SK-N-MC (cell line): ENCODE measurements at regions not wholly inside any gene's neighbourhood (a gene's known extent, or its start where the extent isn't known, plus 50 kb on each side); places are given as distances from the start of the nearest gene placed in this dataset.

ENCODE experiments used
- EZH2 ChIP-seq: fragments of 200-600 bp; sonication (generic); IDR thresholded peaks from one replicate; pipeline ENCODE4 v1.6.1; 2017; ENCODE audit warnings: antibody characterized with exemption
- FOXP2 ChIP-seq: optimal IDR thresholded peaks from 2 replicates; pipeline ENCODE3; 2011; ENCODE audit warnings: mild to moderate bottlenecking, moderate library complexity; ENCODE audit not compliant: insufficient read depth; ENCODE audit errors: extremely low read length, control extremely low read depth
- POLR2AphosphoS5 ChIP-seq: IDR thresholded peaks from 2 replicates; pipeline ENCODE4 v1.6.1; 2012; ENCODE audit warnings: mild to moderate bottlenecking, low read depth, low read length, borderline replicate concordance

DNA sequence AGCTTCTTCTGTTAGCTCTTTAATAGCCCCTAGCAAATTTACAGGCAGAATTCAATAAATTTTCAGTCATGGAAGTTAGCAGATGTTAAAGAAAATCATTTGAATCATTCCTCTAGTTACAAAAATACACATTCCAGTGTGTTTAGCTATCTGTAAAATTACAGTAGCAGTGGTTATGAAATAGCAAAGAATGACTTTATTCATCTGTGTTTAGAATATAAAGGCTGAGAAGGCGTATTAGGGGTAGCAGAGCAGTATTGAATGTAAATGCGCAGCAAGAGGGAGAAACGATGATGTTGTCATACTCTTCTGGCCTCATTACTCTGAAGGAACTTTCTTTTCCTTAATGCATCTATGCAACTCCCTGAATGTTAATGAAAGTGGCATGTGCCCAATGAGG lies 106.2 kb upstream of the CYYR1 start:
- no peak; the same call in 1 of the 2 replicates for TF ChIP-seq POLR2AphosphoS5
- no peak for TF ChIP-seq EZH2
- TF ChIP-seq FOXP2 = no peak
